HL-60 (cell line): ENCODE measurements at regions not wholly inside any gene's neighbourhood (a gene's known extent, or its start where the extent isn't known, plus 50 kb on each side); places are given as distances from the start of the nearest gene placed in this dataset.
"Not testable (repeated sequence)": the region's sequence is repeated elsewhere in the genome, so short reads cannot be mapped to it uniquely, and the experiment has no call there.

Experiments used
- DNase-seq, 2 experiments: peaks; one replicate each; pipeline ENCODE4 v3.0.0-alpha.2; 2010 to 2020; ENCODE audit warnings: low read depth in 1 of 2, low spot score in 1 of 2
- H3K27ac ChIP-seq: fragments of 250-450 bp; sonication (Bioruptor Pico); replicated peaks from 2 replicates; pipeline ENCODE4 v1.5.1; 2020; ENCODE audit warnings: mild to moderate bottlenecking, moderate library complexity
- H3K27me3 ChIP-seq: fragments of 250-450 bp; sonication (Bioruptor Pico); 2 replicates; pipeline ENCODE4 v1.5.1; 2021; ENCODE audit warnings: mild to moderate bottlenecking, moderate library complexity; ENCODE audit not compliant: insufficient read depth, poor library complexity, severe bottlenecking
- H3K4me3 ChIP-seq: replicated peaks from 2 replicates; pipeline ENCODE4 v1.5.1; 2011; ENCODE audit warnings: mild to moderate bottlenecking, control low read depth, low read length; ENCODE audit not compliant: insufficient read depth
- GABPA ChIP-seq: IDR thresholded peaks from 2 replicates; pipeline ENCODE4 v1.6.1; 2012; ENCODE audit warnings: low read depth
- POLR2AphosphoS5 ChIP-seq: IDR thresholded peaks from 2 replicates; pipeline ENCODE4 v1.6.1; 2012; ENCODE audit warnings: low read depth
- SPI1 ChIP-seq: IDR thresholded peaks from 2 replicates; pipeline ENCODE4 v1.6.1; 2012; ENCODE audit warnings: low read depth, mild to moderate bottlenecking, borderline replicate concordance
- TF ChIP-seq, protein P1 (sequence below): IDR thresholded peaks from one replicate; pipeline ENCODE4 v1.5.1; 2011; ENCODE audit warnings: low read length, control low read depth, inconsistent platforms; ENCODE audit not compliant: insufficient read depth
- TF ChIP-seq, protein P2 (sequence below): IDR thresholded peaks from 2 replicates; pipeline ENCODE4 v1.6.1; 2012; ENCODE audit warnings: low read depth; ENCODE audit not compliant: insufficient replicate concordance

DNA sequence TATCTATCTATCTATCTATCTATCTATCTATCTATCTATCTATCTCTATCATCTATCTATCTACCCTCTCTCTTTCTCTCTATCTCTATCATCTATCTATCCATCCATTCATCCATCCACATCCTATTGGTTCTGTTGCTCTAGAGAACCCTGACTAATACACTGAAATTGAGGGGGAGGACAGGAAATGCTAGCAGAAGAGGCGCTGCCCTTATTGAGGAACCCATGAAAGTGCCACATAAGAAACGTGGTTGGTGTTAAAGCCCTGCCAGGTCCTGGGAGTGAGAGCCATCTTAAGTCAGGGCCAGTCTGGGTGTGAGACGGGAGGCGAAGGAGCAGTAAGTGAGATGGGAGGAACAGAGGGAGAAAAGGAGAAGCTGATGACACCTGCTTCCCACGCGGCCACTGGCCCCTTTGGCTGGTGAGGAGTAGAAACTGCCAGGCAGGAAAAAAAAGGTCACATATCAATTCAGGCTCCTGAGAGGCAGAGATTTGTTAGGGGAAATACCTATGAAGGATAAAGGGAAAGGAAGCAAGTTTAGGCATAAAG, 87.9 kb upstream of the PLET1 start:
- H3K4me3 ChIP-seq, result no peak overlapping the region
- H3K27ac ChIP-seq, result no peak overlapping the region
- TF ChIP-seq POLR2AphosphoS5 (no peak), GABPA (no peak), SPI1 (no peak)
- TF ChIP-seq, protein P1, sequence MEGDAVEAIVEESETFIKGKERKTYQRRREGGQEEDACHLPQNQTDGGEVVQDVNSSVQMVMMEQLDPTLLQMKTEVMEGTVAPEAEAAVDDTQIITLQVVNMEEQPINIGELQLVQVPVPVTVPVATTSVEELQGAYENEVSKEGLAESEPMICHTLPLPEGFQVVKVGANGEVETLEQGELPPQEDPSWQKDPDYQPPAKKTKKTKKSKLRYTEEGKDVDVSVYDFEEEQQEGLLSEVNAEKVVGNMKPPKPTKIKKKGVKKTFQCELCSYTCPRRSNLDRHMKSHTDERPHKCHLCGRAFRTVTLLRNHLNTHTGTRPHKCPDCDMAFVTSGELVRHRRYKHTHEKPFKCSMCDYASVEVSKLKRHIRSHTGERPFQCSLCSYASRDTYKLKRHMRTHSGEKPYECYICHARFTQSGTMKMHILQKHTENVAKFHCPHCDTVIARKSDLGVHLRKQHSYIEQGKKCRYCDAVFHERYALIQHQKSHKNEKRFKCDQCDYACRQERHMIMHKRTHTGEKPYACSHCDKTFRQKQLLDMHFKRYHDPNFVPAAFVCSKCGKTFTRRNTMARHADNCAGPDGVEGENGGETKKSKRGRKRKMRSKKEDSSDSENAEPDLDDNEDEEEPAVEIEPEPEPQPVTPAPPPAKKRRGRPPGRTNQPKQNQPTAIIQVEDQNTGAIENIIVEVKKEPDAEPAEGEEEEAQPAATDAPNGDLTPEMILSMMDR, result no peak
- TF ChIP-seq, protein P2, sequence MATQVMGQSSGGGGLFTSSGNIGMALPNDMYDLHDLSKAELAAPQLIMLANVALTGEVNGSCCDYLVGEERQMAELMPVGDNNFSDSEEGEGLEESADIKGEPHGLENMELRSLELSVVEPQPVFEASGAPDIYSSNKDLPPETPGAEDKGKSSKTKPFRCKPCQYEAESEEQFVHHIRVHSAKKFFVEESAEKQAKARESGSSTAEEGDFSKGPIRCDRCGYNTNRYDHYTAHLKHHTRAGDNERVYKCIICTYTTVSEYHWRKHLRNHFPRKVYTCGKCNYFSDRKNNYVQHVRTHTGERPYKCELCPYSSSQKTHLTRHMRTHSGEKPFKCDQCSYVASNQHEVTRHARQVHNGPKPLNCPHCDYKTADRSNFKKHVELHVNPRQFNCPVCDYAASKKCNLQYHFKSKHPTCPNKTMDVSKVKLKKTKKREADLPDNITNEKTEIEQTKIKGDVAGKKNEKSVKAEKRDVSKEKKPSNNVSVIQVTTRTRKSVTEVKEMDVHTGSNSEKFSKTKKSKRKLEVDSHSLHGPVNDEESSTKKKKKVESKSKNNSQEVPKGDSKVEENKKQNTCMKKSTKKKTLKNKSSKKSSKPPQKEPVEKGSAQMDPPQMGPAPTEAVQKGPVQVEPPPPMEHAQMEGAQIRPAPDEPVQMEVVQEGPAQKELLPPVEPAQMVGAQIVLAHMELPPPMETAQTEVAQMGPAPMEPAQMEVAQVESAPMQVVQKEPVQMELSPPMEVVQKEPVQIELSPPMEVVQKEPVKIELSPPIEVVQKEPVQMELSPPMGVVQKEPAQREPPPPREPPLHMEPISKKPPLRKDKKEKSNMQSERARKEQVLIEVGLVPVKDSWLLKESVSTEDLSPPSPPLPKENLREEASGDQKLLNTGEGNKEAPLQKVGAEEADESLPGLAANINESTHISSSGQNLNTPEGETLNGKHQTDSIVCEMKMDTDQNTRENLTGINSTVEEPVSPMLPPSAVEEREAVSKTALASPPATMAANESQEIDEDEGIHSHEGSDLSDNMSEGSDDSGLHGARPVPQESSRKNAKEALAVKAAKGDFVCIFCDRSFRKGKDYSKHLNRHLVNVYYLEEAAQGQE, result no peak
- H3K27me3 ChIP-seq, result no peaks in the 10 kb centered on the region
- no peak for DNase-seq

DNA sequence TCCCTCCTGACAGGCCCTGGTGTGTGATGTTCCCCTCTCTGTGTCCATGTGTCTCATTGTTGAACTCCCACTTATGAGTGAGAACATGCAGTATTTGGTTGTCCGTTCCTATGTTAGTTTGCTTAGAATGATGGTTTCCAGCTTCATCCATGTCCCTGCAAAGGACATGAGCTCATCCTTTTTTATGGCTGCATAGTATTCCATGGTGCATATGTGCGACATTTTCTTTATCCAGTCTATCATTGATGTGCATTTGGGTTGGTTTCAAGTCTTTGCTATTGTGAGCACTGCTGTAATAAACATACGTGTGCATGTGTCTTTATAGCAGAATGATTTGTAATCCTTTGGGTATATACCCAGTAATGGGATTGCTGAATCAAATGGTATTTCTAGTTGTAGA, 90.8 kb upstream of the PLET1 start:
- not testable (repeated sequence) for H3K27me3 ChIP-seq, DNase-seq, H3K4me3 ChIP-seq, H3K27ac ChIP-seq

DNA sequence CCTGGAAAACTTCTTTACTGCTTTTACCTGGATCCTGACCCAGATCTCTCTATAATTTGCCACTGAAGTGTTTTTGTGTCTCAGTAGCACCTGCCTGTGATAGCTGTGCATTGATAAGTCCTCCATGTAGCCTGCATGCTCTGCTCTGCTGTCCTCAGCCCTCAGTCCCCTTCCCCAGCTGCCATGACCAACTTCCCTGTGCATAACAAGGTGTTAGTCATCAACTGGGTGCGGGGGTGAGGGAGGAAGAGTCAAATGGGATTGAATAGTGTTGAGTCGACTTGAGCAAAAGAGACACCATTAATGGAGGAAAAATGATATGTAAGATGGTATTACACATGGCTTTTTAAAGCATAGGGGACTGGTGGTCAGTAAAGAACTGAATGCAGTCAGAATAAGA, 92.2 kb upstream of the PLET1 start:
- no peaks in the 10 kb centered on the region for H3K27me3 ChIP-seq
- TF ChIP-seq, protein P1, result no peak
- TF ChIP-seq POLR2AphosphoS5 (no peak), GABPA (no peak), SPI1 (no peak)
- TF ChIP-seq, protein P2, result no peak
- H3K27ac ChIP-seq, result no peak overlapping the region
- no peak overlapping the region for H3K4me3 ChIP-seq
- DNase-seq, result no peak

DNA sequence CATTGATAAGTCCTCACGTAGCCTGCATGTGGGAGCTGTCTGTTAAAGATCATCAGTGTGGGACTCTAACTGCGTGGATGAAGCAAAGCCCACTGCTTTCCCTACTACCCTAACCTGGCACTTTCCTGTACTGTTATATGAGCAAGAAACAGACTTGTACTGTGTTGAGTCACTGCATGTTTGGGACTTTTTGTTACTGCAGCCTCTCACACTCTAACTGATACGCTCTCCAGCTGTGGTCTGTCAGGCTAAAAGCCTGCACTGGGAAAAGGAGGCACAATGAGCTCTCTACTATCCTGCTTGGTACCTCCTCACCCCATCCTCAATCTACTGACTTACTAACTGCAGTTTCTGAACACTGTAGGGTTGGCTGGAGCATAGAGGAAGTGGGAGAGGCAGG, 93.7 kb upstream of the PLET1 start:
- H3K27ac ChIP-seq, result no peak overlapping the region
- TF ChIP-seq POLR2AphosphoS5 (no peak), SPI1 (no peak), GABPA (no peak)
- TF ChIP-seq, protein P2, result no peak
- TF ChIP-seq, protein P1, result no peak
- no peak overlapping the region for H3K4me3 ChIP-seq
- no peaks in the 10 kb centered on the region for H3K27me3 ChIP-seq
- no peak for DNase-seq
